PFSK-1 (cell line): ENCODE measurements at regions not wholly inside any gene's neighbourhood (a gene's known extent, or its start where the extent isn't known, plus 50 kb on each side); places are given as distances from the start of the nearest gene placed in this dataset.

Experiments
- FOXP2 ChIP-seq: optimal IDR thresholded peaks from 2 replicates; pipeline ENCODE3; 2011; ENCODE audit warnings: borderline replicate concordance, control low read depth, inconsistent platforms; ENCODE audit not compliant: insufficient read depth; ENCODE audit errors: extremely low read length, extremely low read depth
- POLR2AphosphoS5 ChIP-seq: IDR thresholded peaks from 2 replicates; pipeline ENCODE4 v1.6.1; 2012; ENCODE audit warnings: low read depth, mild to moderate bottlenecking, control low read depth, low read length, moderate library complexity
- REST ChIP-seq, 2 experiments: IDR thresholded peaks; 2 replicates each; pipeline versions ENCODE4 v1.6.1 to v1.8.0; 2011 to 2012; ENCODE audit warnings: low read depth in 2 of 2, low read length in 2 of 2, control low read depth in 1 of 2, inconsistent platforms in 1 of 2, mild to moderate bottlenecking in 1 of 2, moderate library complexity in 1 of 2; ENCODE audit not compliant: insufficient read depth in 1 of 2
- SIN3A ChIP-seq: IDR thresholded peaks from 2 replicates; pipeline ENCODE4 v1.6.1; 2012; ENCODE audit warnings: mild to moderate bottlenecking, low read length, moderate library complexity, borderline replicate concordance; ENCODE audit not compliant: insufficient read depth
- TAF1 ChIP-seq: IDR thresholded peaks from 2 replicates; pipeline ENCODE4 v1.6.1; 2012; ENCODE audit warnings: low read length, control low read depth, borderline replicate concordance; ENCODE audit not compliant: insufficient read depth

GRCh38 chr2:220191737-220192136 is 564.3 kb downstream of the SLC4A3 start:
- TF ChIP-seq SIN3A (no peak), POLR2AphosphoS5 (no peak), TAF1 (no peak), REST (IDR thresholded peaks at IDR 0.05; ENCODE audit: insufficient read depth in 1 of 2, low read depth in 2 of 2, low read length in 2 of 2) (no peak), FOXP2 (no peak)
